GM10266 (cell line): ENCODE measurements at regions not wholly inside any gene's neighbourhood (a gene's known extent, or its start where the extent isn't known, plus 50 kb on each side); places are given as distances from the start of the nearest gene placed in this dataset.

Experiments
- DNase-seq: peaks from one replicate; pipeline ENCODE4 v3.0.0; 2012; ENCODE audit errors: extremely low spot score
- CTCF ChIP-seq: IDR thresholded peaks from 2 replicates; pipeline ENCODE4 v1.5.1; 2012; ENCODE audit warnings: mild to moderate bottlenecking, low read depth; ENCODE audit not compliant: control insufficient read depth, insufficient read depth; ENCODE audit errors: missing control alignments

GRCh38 chr10:28940158-28940888 lies 263.0 kb downstream of the BAMBI start:
- TF ChIP-seq CTCF: no peak
- no peak for DNase-seq

GRCh38 chr10:28942012-28942411 lies 264.7 kb downstream of the BAMBI start:
- no peak for DNase-seq
- no peak for TF ChIP-seq CTCF

GRCh38 chr10:28945959-28946358 lies 268.6 kb downstream of the BAMBI start:
- DNase-seq: no peak
- no peak for TF ChIP-seq CTCF

GRCh38 chr10:28946479-28946878 lies 269.2 kb downstream of the BAMBI start:
- TF ChIP-seq CTCF: no peak
- no peak for DNase-seq

- TF ChIP-seq CTCF: no peak
- no peak for DNase-seq
These were observed 269.9 kb downstream of the BAMBI start for GRCh38 chr10:28947171-28947570.

- no peak for TF ChIP-seq CTCF
- no peak for DNase-seq
These were observed 270.7 kb downstream of the BAMBI start for GRCh38 chr10:28948046-28948445.
